Keratinocyte (primary cell): ENCODE measurements at regions not wholly inside any gene's neighbourhood (a gene's known extent, or its start where the extent isn't known, plus 50 kb on each side); places are given as distances from the start of the nearest gene placed in this dataset.
A peak's percentile ranks its signal among the peaks of the same experiment; 100 is the strongest.

Experiments
- DNase-seq: peaks from one replicate; pipeline ENCODE4 v3.0.0-alpha.2; 2011; ENCODE audit warnings: low read depth, missing footprints, low spot score
- FAIRE-seq: peaks from 2 replicates; lab custom pipeline; 2011; peaks lifted over from hg19 to GRCh38; lab: Jason Lieb, UNC
- H2AFZ ChIP-seq: 2 replicates; pipeline ENCODE4 v1.6.0; 2012; ENCODE audit warnings: low read length, control low read depth, inconsistent platforms; ENCODE audit not compliant: control insufficient read depth
- H3K27ac ChIP-seq: 2 replicates; pipeline ENCODE4 v1.5.1; 2011; ENCODE audit warnings: low read length; ENCODE audit not compliant: control insufficient read depth, insufficient read depth
- H3K27me3 ChIP-seq: 3 replicates; pipeline ENCODE4 v1.6.0; 2011; ENCODE audit warnings: low read length; ENCODE audit not compliant: control insufficient read depth, insufficient read depth; ENCODE audit errors: extremely low read depth
- H3K36me3 ChIP-seq, 2 experiments: 2 replicates in 1 of 2; 3 replicates in 1 of 2; pipeline ENCODE4 v1.5.1; 2011; ENCODE audit warnings: low read length in 2 of 2, mild to moderate bottlenecking in 1 of 2; ENCODE audit not compliant: control insufficient read depth in 2 of 2, insufficient read depth in 2 of 2; ENCODE audit errors: extremely low read depth in 1 of 2
- H3K4me1 ChIP-seq: 3 replicates; pipeline ENCODE4 v1.5.1; 2011; ENCODE audit warnings: low read length; ENCODE audit not compliant: control insufficient read depth, insufficient read depth; ENCODE audit errors: extremely low read depth
- H3K4me2 ChIP-seq: 3 replicates; pipeline ENCODE4 v1.6.0; 2011; ENCODE audit warnings: low read depth, low read length; ENCODE audit not compliant: control insufficient read depth, insufficient read depth; ENCODE audit errors: extremely low read depth
- H3K4me3 ChIP-seq, 3 experiments: fragments of 200-600 bp in 1 of 3; sonication (generic) in 1 of 3; 2 replicates in 2 of 3; 3 replicates in 1 of 3; pipeline ENCODE4 v1.5.1; 2011 to 2016; ENCODE audit warnings: low read length in 3 of 3, mild to moderate bottlenecking in 3 of 3, control low read depth in 2 of 3, inconsistent platforms in 1 of 3, low read depth in 1 of 3, mixed read lengths in 1 of 3, mixed run types in 1 of 3, moderate library complexity in 1 of 3; ENCODE audit not compliant: control insufficient read depth in 2 of 3, insufficient read depth in 2 of 3; ENCODE audit errors: extremely low read depth in 1 of 3
- H3K79me2 ChIP-seq: 2 replicates; pipeline ENCODE4 v1.6.0; 2012; ENCODE audit warnings: low read length; ENCODE audit not compliant: control insufficient read depth, insufficient read depth
- H3K9ac ChIP-seq: 3 replicates; pipeline ENCODE4 v1.6.0; 2011; ENCODE audit warnings: low read length; ENCODE audit not compliant: control insufficient read depth, insufficient read depth; ENCODE audit errors: extremely low read depth
- H3K9me1 ChIP-seq: 3 replicates; pipeline ENCODE4 v1.6.0; 2011; ENCODE audit warnings: low read length; ENCODE audit not compliant: control insufficient read depth, insufficient read depth; ENCODE audit errors: extremely low read depth
- H3K9me3 ChIP-seq: 2 replicates; pipeline ENCODE4 v1.5.1; 2012; ENCODE audit warnings: low read depth, low read length; ENCODE audit not compliant: control insufficient read depth
- H4K20me1 ChIP-seq: 3 replicates; pipeline ENCODE4 v1.6.0; 2011; ENCODE audit warnings: low read length; ENCODE audit not compliant: control insufficient read depth, insufficient read depth; ENCODE audit errors: extremely low read depth
- CTCF ChIP-seq, 3 experiments: IDR thresholded peaks in 1 of 3; conservative IDR thresholded peaks in 1 of 3; optimal IDR thresholded peaks in 1 of 3; 2 replicates in 2 of 3; 3 replicates in 1 of 3; pipeline versions ENCODE3 to v1.5.1; 2011; ENCODE audit warnings: low read length in 3 of 3, mild to moderate bottlenecking in 3 of 3, moderate library complexity in 2 of 3, control low read depth in 1 of 3, inconsistent platforms in 1 of 3; ENCODE audit not compliant: insufficient read depth in 2 of 3; ENCODE audit errors: extremely low read depth in 1 of 3
- EZH2 ChIP-seq: IDR thresholded peaks from one replicate; pipeline ENCODE4 v1.6.1; 2012; ENCODE audit warnings: inconsistent platforms, mild to moderate bottlenecking, low read length, moderate library complexity
- dilution Hi-C: fragments of 300-500 bp; cut with MboI; formaldehyde crosslinking; loops from one replicate; pipeline ENCODE4 v1.7.0; 2020; ENCODE audit warnings: low sequenced_read_pairs; ENCODE audit not compliant: extremely low pct_ligation_motif_present

GRCh38 chr20:19813846-19814640 is 56.0 kb downstream of the RIN2 start:
- Histone ChIP-seq H3K9me3 (peaks cover 3% of the 10 kb centered on the region), H3K4me3 (no peak overlapping the region), H3K4me1 (peaks cover 38% of the 10 kb centered on the region), H3K27me3 (no peaks in the 10 kb centered on the region), H3K9ac (no peak overlapping the region), H3K79me2 (no peaks in the 10 kb centered on the region), H3K9me1 (no peaks in the 10 kb centered on the region), H4K20me1 (no peaks in the 10 kb centered on the region), H3K36me3 (no peaks in the 10 kb centered on the region), H3K27ac (peak overlapping the region; percentile 78), H3K4me2 (no peak overlapping the region), H2AFZ (no peak overlapping the region)
- dilution Hi-C loops: no loop called here
- DNase-seq (no peak), FAIRE-seq (no peak)
- TF ChIP-seq EZH2: no peak
- TF ChIP-seq CTCF (optimal IDR thresholded peaks at IDR 0.05 in 1 of 3, IDR thresholded peaks at IDR 0.05 in 1 of 3, conservative IDR thresholded peaks at IDR 0.05 in 1 of 3; ENCODE audit: extremely low read depth in 1 of 3, insufficient read depth in 2 of 3, low read length in 3 of 3): no peak

- Histone ChIP-seq H4K20me1 (no peaks in the 10 kb centered on the region), H3K9me1 (no peaks in the 10 kb centered on the region), H3K4me2 (peak overlapping the region; percentile 68), H3K9ac (no peak overlapping the region), H3K79me2 (no peaks in the 10 kb centered on the region), H3K9me3 (peaks cover 5% of the 10 kb centered on the region), H2AFZ (no peak overlapping the region), H3K4me1 (peaks cover 38% of the 10 kb centered on the region), H3K36me3 (no peaks in the 10 kb centered on the region), H3K27ac (peak overlapping the region; percentile 78), H3K4me3 (no peak overlapping the region), H3K27me3 (no peaks in the 10 kb centered on the region)
- DNase-seq: peak; percentile 77
- dilution Hi-C loops: no loop called here
- peak; percentile 98 for FAIRE-seq
- TF ChIP-seq EZH2: no peak
- TF ChIP-seq CTCF (optimal IDR thresholded peaks at IDR 0.05 in 1 of 3, IDR thresholded peaks at IDR 0.05 in 1 of 3, conservative IDR thresholded peaks at IDR 0.05 in 1 of 3; ENCODE audit: extremely low read depth in 1 of 3, insufficient read depth in 2 of 3, low read length in 3 of 3): peak in 1 of 3 experiments; percentile 24
Observed at GRCh38 chr20:19815553-19815991, 57.5 kb downstream of the RIN2 start.
